ENCODE measurements at regions not wholly inside any gene's neighbourhood (a gene's known extent, or its start where the extent isn't known, plus 50 kb on each side); places are given as distances from the start of the nearest gene placed in this dataset.
"Not testable (repeated sequence)": the region's sequence is repeated elsewhere in the genome, so short reads cannot be mapped to it uniquely, and the experiment has no call there.

DNA sequence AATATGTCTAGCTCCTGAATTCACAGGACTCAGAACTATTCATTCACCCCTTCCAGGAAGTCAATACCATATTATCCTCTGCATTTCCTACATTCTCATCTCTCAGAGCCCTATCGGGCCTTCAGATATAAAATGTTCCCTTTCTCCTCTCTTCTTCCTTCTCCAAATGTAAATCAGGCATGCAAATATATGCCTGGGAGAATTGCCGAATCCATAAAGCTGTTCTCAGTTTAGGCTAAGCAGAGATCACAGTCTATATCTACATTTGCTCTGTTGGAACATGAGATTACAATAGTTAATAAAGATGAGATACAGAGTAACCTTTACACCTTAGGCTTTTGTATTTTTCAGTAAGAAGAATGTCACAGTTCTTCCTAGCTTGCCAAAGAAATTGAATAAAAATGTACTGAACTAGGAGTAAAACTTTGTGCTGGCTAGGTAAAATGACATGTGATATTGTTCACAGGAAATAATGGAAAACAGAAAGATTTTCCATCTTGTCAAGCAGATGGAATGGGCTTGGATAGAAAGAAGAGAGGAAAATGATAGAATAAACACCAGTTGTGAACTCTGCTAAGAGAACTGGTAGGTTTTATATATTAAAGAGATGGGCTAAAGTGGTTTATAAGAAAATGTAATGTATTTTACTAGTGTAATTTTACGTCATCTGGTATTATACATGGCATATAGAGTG, 161.5 kb downstream of the NRIP1 start:
- peak; percentile 50 for DNase-seq

- no peak for DNase-seq
These were observed 163.3 kb downstream of the NRIP1 start for GRCh38 chr21:14901482-14901958.

- DNase-seq = no peak
These were observed 164.2 kb downstream of the NRIP1 start for GRCh38 chr21:14900611-14901010.

DNA sequence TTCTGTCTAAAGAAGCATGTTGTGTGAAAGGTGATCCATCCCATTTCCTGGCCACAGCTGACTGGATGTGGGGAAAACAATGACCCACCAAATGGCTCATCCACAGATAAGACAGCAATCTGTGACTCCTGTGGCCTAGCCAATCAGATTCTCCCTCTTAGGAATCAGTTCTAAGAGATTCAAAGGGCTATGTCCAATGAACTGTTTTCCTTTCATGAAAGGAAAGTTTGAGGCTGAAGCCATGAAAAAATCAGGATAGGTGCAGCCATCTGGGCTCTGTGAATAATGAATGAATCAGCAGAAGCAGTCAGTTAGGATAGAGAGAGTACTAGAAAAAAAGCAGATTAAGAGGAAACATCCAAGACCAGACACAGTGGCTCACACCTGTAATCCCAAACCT, 164.7 kb downstream of the NRIP1 start:
- DNase-seq = no peak

GRCh38 chr21:14895792-14896191, 169.0 kb downstream of the NRIP1 start:
- DNase-seq = no peak

- no peak for DNase-seq
These were observed 174.7 kb downstream of the NRIP1 start for GRCh38 chr21:14890141-14890540.

DNA sequence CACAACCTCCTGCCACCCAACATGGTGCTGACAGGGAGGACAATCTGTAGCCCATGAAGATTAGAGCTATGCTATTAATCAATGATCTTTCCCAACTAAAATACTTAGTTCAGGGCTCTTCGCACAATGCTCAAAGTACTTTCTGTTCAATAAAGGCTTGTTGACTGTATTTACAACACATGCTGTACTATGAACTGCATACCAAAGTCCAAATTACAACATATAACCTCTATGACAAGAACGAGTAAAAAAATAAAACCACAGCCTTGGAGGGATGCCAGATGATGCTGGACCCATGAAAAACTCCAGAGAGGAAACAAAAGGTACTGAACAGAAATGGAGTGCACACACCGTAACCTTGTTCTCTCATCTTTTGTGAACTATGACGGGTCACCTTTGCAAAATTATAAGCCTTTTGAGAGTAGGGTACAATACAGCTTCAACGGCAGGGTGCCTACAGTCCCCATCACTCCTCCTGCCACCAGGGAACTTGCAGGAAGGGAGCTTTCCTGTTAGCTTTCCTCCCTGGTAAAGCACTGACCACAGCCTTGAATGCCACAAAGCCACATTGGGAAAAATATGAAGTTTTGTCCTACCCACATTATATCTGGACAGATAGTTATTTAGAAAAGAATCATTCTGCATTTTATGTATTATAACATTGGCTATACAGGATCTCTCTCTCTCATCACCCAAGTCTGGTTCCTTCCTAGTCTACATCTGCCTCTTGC, 175.6 kb downstream of the NRIP1 start:
- no peak for DNase-seq

DNA sequence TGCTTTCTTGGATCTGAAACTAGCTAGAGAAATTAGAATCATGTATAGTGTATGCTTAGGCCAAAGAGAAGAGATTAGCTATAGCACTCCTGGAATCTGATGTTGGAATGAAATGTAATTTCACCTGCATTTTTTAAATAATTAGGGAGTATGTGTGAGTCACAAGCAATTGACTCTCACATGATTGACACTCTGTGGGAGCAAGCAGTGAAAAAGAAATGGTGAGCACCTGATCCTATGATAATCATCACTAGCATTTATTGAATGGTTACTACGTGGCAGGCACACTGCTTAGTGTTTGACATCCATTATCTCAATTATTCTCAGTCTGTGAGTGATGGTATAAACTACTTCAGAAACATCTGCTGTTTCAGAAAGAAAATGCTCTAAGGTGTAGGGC, 176.6 kb downstream of the NRIP1 start:
- no peak for DNase-seq

GRCh38 chr21:14886001-14886400, 178.8 kb downstream of the NRIP1 start:
- no peak for DNase-seq

DNA sequence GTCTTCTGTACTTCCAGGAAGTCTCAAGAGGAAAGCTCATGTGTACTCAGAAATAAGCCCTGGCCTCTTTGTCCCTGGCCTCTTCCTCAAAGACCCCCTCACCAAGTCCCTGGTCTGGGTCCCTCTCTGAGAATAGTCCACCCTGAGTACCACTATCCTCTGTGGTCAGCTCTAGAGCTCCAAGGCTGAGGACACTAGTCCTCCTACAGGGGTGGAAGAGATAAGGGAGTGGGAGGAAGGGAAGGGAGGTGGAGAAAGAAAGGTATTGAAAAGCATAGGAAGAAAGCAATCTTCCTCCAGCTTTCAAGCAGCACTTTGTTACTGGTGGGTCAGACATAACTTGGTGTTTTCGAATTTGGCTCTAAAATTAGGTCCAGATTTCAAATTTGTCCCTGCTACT, 181.4 kb downstream of the NRIP1 start:
- DNase-seq = no peak

DNA sequence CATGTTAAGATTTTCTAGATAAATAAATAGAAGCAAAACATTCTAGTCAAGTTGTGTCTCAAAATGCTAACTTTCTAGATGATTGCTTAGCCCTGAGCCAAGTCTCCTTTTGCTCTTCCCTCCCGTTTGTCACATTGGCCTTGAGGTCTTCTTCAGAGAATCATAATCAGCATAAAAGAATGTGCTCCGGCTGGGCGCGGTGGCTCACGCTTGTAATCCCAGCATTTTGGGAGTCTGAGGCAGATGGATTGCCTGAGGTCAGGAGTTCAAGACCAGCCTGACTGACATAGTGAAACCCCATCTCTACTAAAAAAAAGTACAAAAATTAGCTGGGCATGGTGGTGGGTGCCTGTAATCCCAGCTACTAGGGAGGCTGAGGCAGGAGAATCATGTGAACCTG, 182.3 kb downstream of the NRIP1 start:
- DNase-seq = not testable (repeated sequence)

- DNase-seq = no peak
These were observed 182.8 kb downstream of the NRIP1 start for GRCh38 chr21:14881863-14882499.

- no peak for DNase-seq
These were observed 183.9 kb downstream of the NRIP1 start for GRCh38 chr21:14880922-14881321.

DNA sequence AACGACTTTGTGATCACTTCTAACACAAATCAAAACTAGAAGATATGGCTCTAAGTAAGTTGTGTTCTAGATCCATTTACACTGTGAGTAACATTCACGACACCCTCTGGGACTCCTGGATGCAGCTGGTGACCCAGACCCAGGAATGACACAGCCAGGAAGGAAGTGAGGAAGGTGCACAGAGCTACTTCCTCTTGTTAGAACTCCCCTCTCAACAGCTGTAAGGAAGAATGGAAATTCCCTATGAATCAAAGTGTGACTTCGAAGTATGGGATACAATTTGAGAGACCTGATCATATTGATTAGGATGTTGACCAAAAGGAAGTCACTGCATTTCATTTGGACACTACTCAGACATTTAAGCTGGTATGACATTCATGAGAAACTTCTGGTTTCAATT, 185.3 kb downstream of the NRIP1 start:
- no peak for DNase-seq

- DNase-seq = no peak
These were observed 185.8 kb downstream of the NRIP1 start for GRCh38 chr21:14878971-14879370.

DNA sequence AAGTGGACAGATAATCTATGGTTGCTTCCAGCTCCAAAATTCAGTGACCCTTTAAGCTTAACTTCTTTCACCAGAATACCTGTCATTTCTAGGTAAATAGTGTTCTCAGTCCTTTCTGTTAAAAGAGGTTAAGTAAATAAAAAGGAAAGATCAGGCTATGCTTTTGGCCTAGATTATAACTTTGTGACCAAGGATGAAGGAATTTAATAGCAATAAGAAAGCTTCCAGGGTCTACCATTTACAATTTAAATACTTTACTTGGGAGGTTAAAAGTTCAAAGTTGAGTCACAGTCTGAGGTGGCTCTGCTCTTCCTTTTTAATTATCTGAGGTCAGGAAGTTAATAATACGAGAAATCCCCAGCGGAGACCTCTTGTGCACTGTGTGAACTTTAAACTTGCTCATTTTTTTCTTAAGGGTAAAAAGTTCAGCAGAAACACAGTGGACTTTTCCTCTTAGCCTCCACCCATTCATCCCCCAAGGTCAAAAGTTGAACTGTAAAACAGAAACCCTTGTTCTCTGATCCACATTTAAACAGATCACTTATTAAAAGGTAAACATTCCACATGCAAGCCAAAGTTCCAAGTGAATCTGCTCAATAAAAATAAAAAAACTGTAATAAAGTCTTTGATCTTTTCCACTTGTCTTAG, 187.1 kb downstream of the NRIP1 start:
- no peak for DNase-seq

GRCh38 chr21:14876524-14876840, 188.3 kb downstream of the NRIP1 start:
- no peak for DNase-seq

- no peak for DNase-seq
These were observed 188.9 kb downstream of the NRIP1 start for GRCh38 chr21:14875704-14876523.

GRCh38 chr21:14875186-14875585, 189.6 kb downstream of the NRIP1 start:
- DNase-seq = no peak

DNA sequence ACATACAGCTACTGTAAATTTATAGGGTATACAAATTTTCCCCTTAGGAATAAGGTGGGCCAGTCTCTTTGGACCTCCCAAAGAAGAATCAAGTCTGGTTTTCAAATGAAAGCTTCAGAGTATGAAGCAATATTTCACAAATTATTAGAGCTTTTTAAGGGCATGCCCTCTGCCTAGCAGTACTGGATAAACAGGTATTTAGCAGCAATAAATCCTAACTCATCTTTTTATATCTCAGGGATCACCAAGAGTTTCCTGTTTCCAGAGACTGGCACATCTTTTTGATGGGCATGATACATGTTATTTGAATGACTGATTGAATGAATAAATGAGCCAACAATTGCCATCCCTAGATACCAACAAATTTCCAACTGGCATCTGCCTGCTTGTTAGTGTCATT, 190.4 kb downstream of the NRIP1 start:
- no peak for DNase-seq

DNA sequence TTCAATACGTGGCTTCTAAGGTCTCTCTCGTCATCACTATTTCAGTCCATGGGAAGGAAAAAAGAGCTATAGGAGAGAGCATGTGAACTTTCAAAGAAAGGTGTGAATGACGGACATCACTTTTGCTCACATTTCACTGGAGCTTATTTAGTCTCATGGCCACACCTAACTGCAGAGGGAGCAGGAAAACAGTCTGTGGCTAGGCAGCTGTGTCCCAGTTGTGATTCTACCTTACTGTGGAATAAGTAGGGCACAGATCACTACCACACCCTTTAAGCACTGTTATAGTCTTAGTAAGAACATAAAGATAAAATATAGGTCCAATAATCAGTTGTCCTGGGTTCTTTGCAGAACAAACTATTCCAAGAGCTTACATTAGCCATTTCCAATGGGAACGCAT, 192.9 kb downstream of the NRIP1 start:
- no peak for DNase-seq

GRCh38 chr21:14870853-14871149, 194.0 kb downstream of the NRIP1 start:
- DNase-seq = no peak

All from NCI-H526 treated with DMSO at 0.1 percent for 48 hours (cell line).